ENCODE measurements at regions not wholly inside any gene's neighbourhood (a gene's known extent, or its start where the extent isn't known, plus 50 kb on each side); places are given as distances from the start of the nearest gene placed in this dataset.

DNA sequence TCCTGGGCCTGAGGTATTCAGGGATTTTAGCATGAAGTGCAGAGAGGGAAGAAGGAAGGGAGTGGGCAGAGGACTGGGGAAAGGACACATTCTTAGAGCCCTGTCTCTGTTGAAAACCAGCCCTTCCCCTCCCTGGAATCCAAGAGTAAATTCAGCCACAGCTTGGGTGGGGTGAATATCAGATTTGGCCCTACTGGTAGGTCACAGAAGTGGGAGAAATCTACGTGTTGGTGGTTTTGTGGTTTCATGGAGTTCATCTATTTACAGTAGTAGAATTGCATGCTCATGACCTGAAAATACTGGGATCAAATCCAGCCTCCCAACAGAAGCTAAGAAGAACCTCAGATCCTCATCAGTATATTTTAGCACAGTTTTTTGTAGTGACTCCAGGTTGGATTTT lies 404.4 kb downstream of the BMP2 start:
- TF ChIP-seq, protein P1, sequence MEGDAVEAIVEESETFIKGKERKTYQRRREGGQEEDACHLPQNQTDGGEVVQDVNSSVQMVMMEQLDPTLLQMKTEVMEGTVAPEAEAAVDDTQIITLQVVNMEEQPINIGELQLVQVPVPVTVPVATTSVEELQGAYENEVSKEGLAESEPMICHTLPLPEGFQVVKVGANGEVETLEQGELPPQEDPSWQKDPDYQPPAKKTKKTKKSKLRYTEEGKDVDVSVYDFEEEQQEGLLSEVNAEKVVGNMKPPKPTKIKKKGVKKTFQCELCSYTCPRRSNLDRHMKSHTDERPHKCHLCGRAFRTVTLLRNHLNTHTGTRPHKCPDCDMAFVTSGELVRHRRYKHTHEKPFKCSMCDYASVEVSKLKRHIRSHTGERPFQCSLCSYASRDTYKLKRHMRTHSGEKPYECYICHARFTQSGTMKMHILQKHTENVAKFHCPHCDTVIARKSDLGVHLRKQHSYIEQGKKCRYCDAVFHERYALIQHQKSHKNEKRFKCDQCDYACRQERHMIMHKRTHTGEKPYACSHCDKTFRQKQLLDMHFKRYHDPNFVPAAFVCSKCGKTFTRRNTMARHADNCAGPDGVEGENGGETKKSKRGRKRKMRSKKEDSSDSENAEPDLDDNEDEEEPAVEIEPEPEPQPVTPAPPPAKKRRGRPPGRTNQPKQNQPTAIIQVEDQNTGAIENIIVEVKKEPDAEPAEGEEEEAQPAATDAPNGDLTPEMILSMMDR (IDR thresholded peaks at IDR 0.05), result no peak
- TF ChIP-seq POLR2A (IDR thresholded peaks at IDR 0.05), result no peak

All from Peyer's patch (tissue), 4 donors.